ENCODE measurements at regions not wholly inside any gene's neighbourhood (a gene's known extent, or its start where the extent isn't known, plus 50 kb on each side); places are given as distances from the start of the nearest gene placed in this dataset.
A peak's percentile ranks its signal among the peaks of the same experiment; 100 is the strongest.
"Not testable (repeated sequence)": the region's sequence is repeated elsewhere in the genome, so short reads cannot be mapped to it uniquely, and the experiment has no call there.

DNA sequence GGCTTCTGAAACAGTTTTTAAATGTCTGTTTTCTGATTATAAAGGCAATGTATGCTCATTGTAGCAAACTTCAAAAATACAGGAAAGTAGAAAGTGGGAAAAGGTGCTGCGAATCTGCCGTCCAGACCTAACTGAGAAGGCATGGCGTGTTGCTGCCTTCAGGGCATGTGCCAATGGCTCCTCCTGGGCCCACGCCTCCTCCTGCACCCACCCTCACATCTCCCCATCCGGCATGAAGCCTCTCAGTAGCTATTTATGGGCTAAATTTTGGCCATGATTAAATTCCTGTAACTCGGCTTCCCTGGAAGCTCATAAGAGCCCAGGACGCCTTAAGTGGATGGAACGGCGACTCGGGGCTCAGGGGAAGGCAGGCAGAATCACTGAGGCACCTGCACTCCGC lies 153.8 kb downstream of the LAT start:
- ATAC-seq (ENCODE audit: low read depth in 2 of 2); H3K4me1 Mint-ChIP-seq; DNase-seq; H3K4me3 Mint-ChIP-seq; H3K9me3 Mint-ChIP-seq; H3K27ac Mint-ChIP-seq; H3K27me3 Mint-ChIP-seq; H3K36me3 Mint-ChIP-seq: not testable (repeated sequence)

DNA sequence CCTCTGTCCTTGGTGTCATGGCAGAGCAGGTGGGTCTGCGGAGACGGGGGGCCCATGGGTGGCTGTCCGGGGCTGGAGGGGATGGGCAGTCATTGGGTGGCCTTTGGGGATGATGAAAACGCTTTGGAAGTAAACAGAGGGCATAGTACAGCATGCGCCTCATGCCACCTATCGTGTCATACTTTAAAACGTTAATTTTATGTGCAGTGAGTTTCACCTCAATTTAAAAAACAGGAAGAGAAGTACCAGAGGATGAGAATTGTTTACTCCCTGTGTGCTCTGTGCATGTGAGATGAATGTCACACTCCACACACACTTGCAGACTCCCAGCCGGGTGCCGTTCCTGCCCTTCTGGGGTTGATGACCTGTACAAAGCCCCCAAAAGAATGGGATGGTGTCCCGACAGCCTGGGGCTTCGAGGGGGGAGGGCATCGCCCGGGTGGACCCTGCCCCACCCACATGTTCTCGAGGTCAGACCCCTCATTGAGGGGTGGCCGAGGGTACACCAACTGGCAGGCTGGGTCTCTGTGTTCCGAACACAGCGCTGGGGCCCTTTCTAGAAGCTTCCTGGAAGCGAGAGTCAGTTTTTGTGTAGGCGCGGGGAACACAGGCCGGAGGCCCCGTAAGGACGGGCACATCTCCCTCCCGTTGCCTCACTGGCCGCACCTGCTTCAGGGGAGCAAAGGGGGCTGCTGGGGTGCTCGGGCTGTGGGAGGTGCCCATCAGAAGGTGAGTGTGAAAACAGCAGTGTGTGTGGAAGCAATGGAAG lies 153.2 kb downstream of the LAT start:
- H3K27me3 Mint-ChIP-seq; H3K9me3 Mint-ChIP-seq; DNase-seq; H3K36me3 Mint-ChIP-seq; H3K27ac Mint-ChIP-seq; ATAC-seq (ENCODE audit: low read depth in 2 of 2); H3K4me1 Mint-ChIP-seq: not testable (repeated sequence)
- H3K4me3 Mint-ChIP-seq = peak overlapping the region in 1 of 8 donors; percentile 35

DNA sequence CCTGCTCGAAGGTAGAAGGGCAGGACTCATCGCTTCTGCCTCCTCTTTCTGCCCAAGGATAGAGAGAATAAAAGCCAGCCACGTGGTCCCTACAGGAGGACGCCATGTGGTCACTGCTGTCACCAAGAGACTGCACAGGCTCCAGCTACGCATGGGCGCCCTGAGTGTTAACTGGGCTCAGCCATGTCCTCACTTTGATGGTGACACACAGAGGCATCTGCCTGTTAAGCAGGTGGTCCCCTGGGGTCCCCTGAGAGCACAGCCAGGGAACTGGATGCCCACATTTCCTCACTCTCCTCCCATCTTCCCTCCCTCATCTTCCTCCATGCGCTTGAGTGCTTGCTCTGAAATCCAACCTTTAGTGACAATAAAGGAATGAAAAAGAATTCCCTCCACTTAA lies 152.6 kb downstream of the LAT start:
- H3K9me3 Mint-ChIP-seq; H3K36me3 Mint-ChIP-seq; ATAC-seq (ENCODE audit: low read depth in 2 of 2); DNase-seq; H3K4me1 Mint-ChIP-seq; H3K27me3 Mint-ChIP-seq; H3K27ac Mint-ChIP-seq: not testable (repeated sequence)
- H3K4me3 Mint-ChIP-seq = peak overlapping the region in 1 of 8 donors; percentile 35

DNA sequence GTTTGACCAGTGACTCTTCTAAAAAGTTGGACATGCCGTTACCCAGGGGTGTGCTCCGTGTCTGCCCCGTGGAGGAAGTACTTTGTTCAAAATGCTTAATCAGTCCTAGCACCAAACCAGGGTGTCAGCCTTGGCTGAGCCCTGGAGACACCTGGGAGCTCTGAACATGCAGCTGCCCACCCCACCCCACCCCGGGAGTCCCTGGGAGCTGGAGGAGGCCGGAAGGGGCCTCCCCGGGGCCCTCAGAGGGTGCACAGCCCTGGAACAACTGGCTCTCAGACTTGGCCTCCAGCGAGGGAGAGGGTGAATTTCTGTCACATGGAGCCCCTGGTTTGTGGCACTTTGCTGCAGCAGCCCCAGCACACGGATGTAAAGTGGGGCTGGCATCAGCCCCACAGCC lies 152.1 kb downstream of the LAT start:
- H3K36me3 Mint-ChIP-seq; H3K27me3 Mint-ChIP-seq; DNase-seq; H3K27ac Mint-ChIP-seq; H3K4me1 Mint-ChIP-seq; H3K4me3 Mint-ChIP-seq; H3K9me3 Mint-ChIP-seq; ATAC-seq (ENCODE audit: low read depth in 2 of 2): not testable (repeated sequence)

DNA sequence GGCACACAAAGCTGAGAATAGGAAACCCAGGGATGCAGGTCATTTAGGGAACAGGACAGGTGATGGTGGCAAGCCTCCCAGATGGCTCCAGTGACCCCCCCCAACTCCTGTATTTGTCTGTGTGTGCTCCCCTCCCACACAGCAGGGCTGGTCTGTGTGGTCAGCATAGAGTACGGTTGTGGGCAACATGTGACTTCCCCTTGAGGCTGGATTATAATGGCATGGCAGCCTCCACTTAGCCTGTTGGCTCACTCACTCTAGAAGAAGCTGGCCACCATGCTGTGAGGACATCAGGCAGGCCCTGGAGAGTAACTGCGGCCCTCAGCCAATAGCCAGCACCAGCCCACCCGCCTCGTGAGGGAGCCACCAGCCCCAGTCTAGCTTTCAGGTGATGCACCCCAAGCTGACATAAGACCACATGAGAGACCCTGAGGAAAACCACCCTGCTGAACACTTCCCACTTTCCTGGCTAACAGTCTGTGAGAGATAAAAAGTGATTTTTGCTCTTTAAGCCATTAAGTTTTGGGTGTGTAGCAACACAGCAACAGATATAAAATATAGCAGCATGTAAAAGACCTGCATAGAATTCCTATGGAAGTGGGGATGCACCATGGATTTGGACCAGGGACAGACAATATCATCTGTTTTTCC lies 151.3 kb downstream of the LAT start:
- not testable (repeated sequence) for H3K4me3 Mint-ChIP-seq; H3K36me3 Mint-ChIP-seq; DNase-seq; H3K9me3 Mint-ChIP-seq; H3K27ac Mint-ChIP-seq; ATAC-seq (ENCODE audit: low read depth in 2 of 2); H3K4me1 Mint-ChIP-seq; H3K27me3 Mint-ChIP-seq

DNA sequence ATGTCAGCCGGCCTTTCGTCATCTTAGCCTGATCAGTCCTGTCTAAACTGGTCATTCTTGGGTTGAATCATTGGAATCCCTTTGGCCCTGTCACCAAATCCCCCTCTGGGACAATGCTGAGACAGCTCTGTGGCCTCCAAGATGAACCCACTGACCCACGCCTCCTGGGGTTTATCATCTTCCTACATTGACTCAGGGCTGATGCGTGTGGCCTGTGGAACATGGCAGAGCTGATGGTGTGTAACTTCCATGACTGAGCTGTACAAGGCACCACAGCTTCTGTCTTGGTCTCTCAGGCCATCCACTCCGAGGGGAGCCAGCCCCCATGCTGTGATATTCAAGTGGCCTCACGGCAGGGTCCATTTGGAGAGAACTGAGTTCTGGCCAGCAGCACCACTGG lies 150.2 kb downstream of the LAT start:
- H3K27ac Mint-ChIP-seq = peak overlapping the region in 1 of 6 donors; percentile 89
- not testable (repeated sequence) for ATAC-seq (ENCODE audit: low read depth in 2 of 2); H3K27me3 Mint-ChIP-seq; H3K9me3 Mint-ChIP-seq; DNase-seq; H3K36me3 Mint-ChIP-seq; H3K4me1 Mint-ChIP-seq
- H3K4me3 Mint-ChIP-seq = peak overlapping the region in 1 of 8 donors; percentile 2

DNA sequence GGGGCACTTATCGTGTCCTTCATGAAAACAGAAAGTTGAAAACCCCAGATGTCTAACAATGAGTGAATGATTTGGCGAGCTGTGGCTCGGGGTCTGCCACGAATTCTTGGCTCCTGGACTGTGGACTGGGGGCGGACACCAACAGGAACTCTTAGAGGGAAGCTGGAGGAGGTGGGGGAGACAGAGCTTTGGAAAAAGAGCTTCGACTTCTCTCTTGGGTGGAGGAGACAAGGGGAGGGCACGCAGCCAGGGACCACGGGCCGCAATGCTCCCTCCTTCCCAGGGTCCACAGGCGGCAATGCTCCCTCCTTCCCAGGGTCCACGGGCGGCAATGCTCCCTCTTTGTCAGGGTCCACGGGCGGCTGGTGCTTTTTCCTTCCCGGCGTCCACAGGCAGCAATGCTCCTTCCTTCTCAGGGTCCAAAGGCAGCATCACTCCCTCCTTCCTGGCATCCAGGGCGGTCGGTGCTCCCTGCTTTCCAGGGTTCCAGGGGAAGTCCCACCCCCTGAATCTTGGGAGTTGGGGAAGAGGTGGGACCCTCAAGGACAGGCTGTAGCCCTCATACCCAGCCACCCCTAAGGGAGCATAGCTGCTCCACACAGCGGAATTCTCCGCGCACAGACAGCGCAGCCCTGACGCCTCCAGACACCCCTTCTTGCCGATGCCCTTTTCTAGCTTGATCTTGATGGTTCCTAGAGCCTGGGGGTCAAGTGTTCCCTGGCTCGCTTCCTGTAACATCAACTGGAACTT lies 149.0 kb downstream of the LAT start:
- H3K9me3 Mint-ChIP-seq; H3K27ac Mint-ChIP-seq; H3K4me1 Mint-ChIP-seq; H3K27me3 Mint-ChIP-seq; H3K36me3 Mint-ChIP-seq; H3K4me3 Mint-ChIP-seq; ATAC-seq (ENCODE audit: low read depth in 2 of 2); DNase-seq: not testable (repeated sequence)

DNA sequence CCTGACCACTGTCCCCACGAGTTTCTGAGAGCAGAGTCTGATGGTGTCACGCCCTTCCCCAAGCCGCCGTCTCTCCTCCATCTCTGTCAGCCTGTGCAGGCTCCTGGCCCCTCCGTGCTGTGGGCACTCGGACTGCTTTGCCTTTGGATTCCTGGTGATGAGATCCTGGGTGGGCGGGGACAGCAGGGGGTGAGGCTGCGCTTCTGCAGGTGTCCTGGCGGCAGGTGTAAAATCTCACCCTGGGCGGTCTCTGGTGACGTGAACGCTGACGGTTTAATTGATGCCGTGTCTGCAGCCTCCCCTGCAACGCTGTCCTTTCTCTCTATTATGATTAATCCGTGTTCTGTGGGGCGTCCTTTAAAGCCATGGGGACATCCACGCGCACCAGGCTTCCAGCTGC lies 148.0 kb downstream of the LAT start:
- H3K4me3 Mint-ChIP-seq; ATAC-seq (ENCODE audit: low read depth in 2 of 2); H3K9me3 Mint-ChIP-seq; H3K4me1 Mint-ChIP-seq; DNase-seq; H3K36me3 Mint-ChIP-seq; H3K27ac Mint-ChIP-seq; H3K27me3 Mint-ChIP-seq: not testable (repeated sequence)

DNA sequence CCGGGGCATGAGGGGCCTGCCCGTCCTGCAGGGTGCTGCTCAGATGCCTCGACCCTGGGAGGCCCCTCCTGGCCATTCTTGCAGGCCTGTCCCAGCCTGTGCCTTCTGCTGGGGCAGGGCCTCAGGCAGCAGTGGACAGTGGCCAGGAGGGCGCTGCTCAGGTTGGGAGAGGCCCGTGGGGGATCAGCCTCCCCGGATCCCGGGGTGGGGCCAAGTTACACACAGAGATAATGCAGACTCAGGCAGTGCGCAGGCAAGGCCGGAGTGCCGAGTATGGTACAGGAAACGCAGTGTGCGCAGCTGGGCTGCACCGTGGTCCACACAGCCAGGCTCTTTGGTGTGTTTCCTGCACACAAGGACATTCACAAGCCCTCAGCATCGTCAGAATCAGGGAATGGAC lies 147.6 kb downstream of the LAT start:
- not testable (repeated sequence) for DNase-seq; H3K4me1 Mint-ChIP-seq; H3K4me3 Mint-ChIP-seq; H3K36me3 Mint-ChIP-seq; ATAC-seq (ENCODE audit: low read depth in 2 of 2); H3K27ac Mint-ChIP-seq; H3K27me3 Mint-ChIP-seq; H3K9me3 Mint-ChIP-seq

DNA sequence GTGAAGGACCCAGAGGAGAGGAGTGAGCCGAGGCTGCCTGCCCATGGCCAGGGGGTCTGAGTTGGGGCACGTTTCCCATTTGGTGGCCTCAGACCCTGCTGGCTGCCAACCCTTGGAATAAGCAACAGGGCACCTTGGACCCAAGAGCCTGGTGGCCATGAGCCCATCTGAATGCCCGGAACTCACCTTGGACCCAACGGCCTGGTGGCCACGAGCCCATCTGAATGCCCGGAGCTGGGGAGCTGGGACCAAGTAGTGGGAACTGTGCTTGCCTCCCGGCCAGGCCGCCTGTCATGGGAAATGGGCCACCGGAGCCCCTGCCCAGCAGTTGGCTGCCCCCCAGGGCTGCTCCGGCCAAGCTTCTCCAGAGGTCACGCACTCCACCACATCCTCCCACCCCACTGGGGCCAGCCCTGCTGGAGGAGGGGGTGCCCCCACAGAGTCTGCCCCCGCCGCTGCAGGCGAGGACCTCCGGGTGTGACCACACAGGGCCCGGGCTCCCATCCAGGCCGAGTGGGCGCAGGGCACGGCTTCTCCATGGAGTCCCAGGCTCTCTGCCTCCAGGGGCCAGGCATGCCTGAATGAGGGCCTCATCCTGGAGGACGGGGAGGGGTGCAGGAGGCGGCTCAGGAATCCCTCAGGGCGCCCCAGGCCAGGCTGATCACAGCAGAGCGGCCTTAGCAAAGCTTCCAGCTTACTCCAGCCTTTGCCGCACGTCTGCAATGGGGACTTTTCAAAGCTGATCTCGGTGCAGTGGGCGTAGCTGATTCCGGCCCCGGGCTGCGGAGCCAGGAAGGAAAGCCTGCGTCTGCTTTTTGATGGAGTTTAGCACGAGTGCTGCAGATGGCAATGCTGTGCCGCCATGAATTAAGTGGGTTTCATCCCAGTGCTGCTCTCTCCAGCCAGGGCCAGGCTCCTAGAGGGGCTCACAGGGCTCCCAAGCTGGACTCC lies 146.3 kb downstream of the LAT start:
- not testable (repeated sequence) for DNase-seq; H3K4me3 Mint-ChIP-seq; H3K36me3 Mint-ChIP-seq; ATAC-seq (ENCODE audit: low read depth in 2 of 2); H3K4me1 Mint-ChIP-seq; H3K27me3 Mint-ChIP-seq; H3K27ac Mint-ChIP-seq; H3K9me3 Mint-ChIP-seq

DNA sequence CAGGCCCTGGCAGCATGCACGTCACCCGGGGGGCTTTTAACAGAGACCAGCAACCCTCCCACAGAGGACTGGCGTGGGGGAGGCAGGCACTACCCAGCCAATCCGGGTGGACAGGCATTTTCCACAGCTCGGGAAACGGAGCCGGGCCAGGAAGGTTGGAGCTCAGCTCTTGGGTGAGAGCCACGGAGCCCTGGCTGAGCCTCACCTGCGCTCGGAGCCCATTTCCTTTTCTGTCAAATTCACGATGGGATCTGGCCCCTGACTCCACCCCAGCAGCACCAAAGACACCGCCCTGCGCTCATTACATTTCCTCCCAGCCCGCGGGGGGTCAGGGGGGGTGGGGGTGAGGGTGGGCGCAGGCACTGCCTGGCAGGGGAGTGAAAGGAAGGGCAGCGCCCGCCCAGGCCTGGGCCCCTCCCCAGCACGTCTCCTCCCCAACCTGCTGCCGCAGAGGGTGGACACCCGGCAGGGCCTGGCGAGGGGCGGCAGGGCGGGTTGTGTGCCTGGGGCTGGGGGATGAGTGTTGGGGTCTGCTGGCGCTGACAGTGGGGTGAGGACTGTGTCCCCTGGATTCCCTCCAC lies 145.4 kb downstream of the LAT start:
- H3K9me3 Mint-ChIP-seq; H3K4me3 Mint-ChIP-seq; H3K27ac Mint-ChIP-seq; ATAC-seq (ENCODE audit: low read depth in 2 of 2); DNase-seq; H3K27me3 Mint-ChIP-seq; H3K36me3 Mint-ChIP-seq: not testable (repeated sequence)
- peaks cover 0 to 14% (median 13%) of the 10 kb centered on the region in 3 donors for H3K4me1 Mint-ChIP-seq

DNA sequence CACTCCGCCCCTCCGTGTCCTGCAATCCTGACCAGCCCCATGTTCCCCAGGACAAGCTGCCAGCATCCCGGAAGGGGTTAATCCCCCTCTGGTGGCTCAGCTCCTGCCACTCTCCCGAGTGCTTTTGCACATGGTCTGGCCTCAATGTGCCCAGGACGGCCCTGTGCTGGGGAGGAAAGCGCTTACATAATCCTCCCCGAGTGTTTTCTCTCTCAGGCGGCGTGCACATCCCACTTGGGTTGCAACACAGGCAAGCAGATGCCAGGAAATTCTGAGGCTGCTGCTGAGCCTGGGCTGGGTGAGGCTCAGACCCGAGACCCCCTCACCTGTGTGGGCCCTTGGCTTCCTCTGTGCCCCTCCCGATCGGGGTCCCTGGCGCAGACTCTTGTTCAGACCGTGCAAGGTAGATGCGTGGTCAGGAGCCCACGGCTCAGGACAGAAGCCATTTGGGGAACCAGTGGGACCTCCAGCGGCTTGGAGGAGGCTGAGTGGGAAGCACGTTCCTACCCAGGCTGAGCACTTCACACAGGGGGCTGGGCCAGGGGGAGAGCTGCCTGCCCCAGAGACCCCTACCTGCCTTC lies 144.7 kb downstream of the LAT start:
- not testable (repeated sequence) for DNase-seq; ATAC-seq (ENCODE audit: low read depth in 2 of 2); H3K4me3 Mint-ChIP-seq; H3K9me3 Mint-ChIP-seq; H3K27me3 Mint-ChIP-seq; H3K27ac Mint-ChIP-seq; H3K36me3 Mint-ChIP-seq
- peaks cover 0 to 18% (median 14%) of the 10 kb centered on the region in 3 donors for H3K4me1 Mint-ChIP-seq
